Neural cell (in vitro differentiated cells): ENCODE measurements at regions not wholly inside any gene's neighbourhood (a gene's known extent, or its start where the extent isn't known, plus 50 kb on each side); places are given as distances from the start of the nearest gene placed in this dataset.

Experiments
- CTCF ChIP-seq: fragments of 450-650 bp; IDR thresholded peaks from 2 replicates; pipeline ENCODE4 v1.5.1; 2014; ENCODE audit warnings: antibody characterized with exemption, mild to moderate bottlenecking, moderate library complexity; ENCODE audit not compliant: poor library complexity, severe bottlenecking
- EP300 ChIP-seq: fragments of 450-650 bp; conservative IDR thresholded peaks from 2 replicates; pipeline ENCODE4 v1.6.1; 2014; ENCODE audit warnings: antibody characterized with exemption, mild to moderate bottlenecking, moderate library complexity; ENCODE audit not compliant: poor library complexity, severe bottlenecking
- EZH2 ChIP-seq: fragments of 200-600, 300-800 bp; shearing (Covaris generic), sonication (generic); IDR thresholded peaks from 2 replicates; pipeline ENCODE4 v1.6.1; 2014; ENCODE audit warnings: antibody characterized with exemption, low read length, borderline replicate concordance, mild to moderate bottlenecking; ENCODE audit not compliant: insufficient read depth, poor library complexity, severe bottlenecking
- RAD21 ChIP-seq: fragments of 450-650 bp; conservative IDR thresholded peaks from 2 replicates; pipeline ENCODE4 v1.6.1; 2014; ENCODE audit warnings: antibody characterized with exemption, mild to moderate bottlenecking, moderate library complexity
- SMC3 ChIP-seq: fragments of 450-650 bp; conservative IDR thresholded peaks from 2 replicates; pipeline ENCODE4 v1.6.1; 2014; ENCODE audit warnings: antibody characterized with exemption, mild to moderate bottlenecking, moderate library complexity; ENCODE audit not compliant: poor library complexity
- TAF1 ChIP-seq: IDR thresholded peaks from 2 replicates; pipeline ENCODE4 v1.6.1; 2012; ENCODE audit warnings: low read depth

GRCh38 chr3:67712259-67712658, 57.8 kb upstream of the SUCLG2 start:
- TF ChIP-seq EZH2: no peak
- no peak for TF ChIP-seq CTCF
- TF ChIP-seq EP300: no peak
- TF ChIP-seq TAF1: no peak
- TF ChIP-seq SMC3: no peak
- no peak for TF ChIP-seq RAD21
